GM18858 (cell line): ENCODE measurements at regions not wholly inside any gene's neighbourhood (a gene's known extent, or its start where the extent isn't known, plus 50 kb on each side); places are given as distances from the start of the nearest gene placed in this dataset.
"Not testable (repeated sequence)": the region's sequence is repeated elsewhere in the genome, so short reads cannot be mapped to it uniquely, and the experiment has no call there.

Experiments
- ATAC-seq: cut with Tn5 transposase; IDR thresholded peaks from one replicate; pipeline ENCODE4 v1.9.1; 2021; ENCODE audit not compliant: unreplicated experiment

- no peak for ATAC-seq
Measured at GRCh38 chr3:77707281-77707680, 667.4 kb downstream of the ROBO2 start.

DNA sequence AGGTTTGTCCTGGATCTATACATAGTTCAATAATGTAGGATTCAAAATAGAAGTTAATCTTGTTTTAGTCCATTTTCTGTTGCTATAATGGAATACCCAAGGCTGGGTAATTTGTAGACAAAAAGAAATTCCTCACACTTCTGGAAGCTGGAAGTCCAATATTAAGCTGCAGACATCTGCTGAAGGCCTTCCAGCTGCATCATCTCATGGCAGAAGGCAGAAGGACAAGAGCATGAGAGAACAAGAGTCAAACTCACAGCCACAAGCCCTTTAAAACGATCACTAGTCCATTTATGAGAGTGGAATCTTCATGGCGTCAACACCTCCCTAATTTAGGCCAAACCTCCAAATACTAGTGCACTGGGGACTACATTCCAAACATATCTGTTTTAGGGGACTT, 669.3 kb downstream of the ROBO2 start:
- no peak for ATAC-seq

- no peak for ATAC-seq
Measured at GRCh38 chr3:77718311-77718710, 678.4 kb downstream of the ROBO2 start.

DNA sequence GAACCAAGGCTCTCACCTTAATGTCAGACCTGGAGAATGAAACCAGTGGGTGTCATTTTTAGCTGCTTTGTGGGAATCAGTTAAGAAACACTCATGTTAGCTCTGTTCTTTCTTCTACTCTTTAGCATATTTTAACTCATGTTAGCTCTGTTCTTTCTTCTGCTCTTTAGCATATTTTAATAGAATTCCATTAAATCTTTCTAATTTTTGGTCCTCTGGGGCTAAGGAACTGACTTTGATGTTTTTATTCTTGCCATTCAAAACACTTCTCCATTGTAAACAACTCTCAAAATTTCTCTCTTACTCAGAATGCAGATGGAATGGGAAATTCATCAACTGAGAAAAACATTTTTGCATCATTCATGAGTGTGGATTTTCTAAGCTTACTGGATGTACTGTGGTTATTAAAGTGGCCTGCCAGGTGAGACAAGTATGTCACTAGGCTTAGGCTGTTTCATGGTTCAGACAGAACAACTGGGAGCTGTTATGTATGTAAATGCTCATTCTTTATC, 680.6 kb downstream of the ROBO2 start:
- no peak for ATAC-seq

DNA sequence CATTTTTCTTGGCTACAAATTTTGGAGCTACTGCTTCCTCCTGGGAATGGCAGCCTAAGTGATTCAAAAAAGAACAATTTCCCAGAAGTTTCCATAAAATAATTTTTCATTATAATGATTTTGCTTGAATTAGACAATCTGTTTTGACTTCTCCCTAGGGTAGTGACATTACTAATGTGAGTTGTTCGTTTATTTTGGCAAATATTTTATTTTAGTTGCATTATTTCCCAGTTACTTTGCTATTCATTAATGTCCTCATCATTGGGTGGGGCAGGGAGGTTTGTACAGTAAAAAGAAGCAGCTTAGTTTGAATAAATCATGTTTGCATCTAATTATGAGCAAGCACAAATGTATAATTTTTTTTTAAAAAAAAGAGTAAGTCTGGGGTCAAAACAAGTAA, 686.6 kb downstream of the ROBO2 start:
- ATAC-seq, result no peak

DNA sequence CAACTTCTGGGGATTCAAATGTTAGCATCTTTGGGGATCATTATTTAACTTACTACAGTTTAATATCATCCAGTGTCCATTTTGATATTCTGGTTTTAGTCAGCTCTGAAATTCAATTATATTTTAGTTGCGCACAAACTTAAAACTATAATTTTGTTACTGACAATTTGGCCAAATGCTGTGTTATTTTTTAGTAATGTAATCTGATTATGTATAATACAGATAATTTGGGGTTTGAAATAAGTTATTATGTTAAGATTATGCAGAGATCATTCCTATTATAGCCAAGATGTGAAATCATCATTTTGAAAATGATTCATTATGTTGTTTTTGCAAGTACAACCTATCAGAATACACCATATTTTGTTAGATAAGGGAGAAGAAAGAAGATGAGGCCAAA, 706.1 kb downstream of the ROBO2 start:
- ATAC-seq, result no peak

- no peak for ATAC-seq
Measured at GRCh38 chr3:77746892-77747291, 707.0 kb downstream of the ROBO2 start.

DNA sequence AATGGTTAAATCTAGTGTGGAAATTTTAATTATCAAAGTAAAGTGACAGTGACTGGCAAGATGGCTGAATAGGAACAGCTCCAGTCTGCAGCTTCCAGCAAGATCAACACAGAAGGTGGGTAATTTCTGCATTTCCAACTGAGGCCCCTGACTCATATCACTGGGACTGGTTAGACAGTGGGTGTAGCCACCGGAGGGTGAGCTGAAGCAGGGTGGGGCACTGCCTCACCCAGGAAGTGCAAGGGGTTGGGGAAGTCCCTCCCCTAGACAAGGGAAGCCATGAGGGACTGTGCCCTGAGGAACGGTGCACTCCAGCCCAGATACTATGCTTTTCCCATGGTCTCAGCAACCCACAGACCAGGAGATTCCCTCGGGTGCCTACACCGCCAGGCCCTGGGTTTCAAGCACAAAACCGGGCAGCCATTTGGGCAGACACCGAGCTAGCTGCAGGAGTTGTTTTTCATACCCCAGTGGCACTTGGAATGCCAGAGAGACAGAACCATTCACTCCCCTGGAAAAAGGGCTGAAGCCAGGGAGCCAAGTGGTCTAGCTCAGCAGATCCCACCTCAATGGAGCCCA, 716.6 kb downstream of the ROBO2 start:
- not testable (repeated sequence) for ATAC-seq

DNA sequence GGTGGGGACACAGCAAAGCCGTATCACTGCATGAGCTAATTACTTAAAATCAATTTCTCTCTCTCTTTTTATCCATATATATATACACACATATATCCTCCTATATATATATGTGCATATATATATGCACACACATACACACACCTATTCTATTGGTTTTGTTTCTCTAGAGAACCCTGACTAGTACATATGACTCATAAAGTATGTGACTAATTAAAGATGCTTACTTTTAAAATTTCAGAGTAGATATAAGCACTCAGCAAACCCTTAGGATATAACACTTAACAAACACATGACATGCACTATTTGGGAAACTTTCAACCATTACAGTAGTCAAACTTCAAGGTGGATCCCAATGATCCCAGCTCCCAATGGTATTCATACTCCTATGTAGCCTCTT, 732.6 kb downstream of the ROBO2 start:
- ATAC-seq, result no peak

GRCh38 chr3:77773084-77773483, 733.2 kb downstream of the ROBO2 start:
- no peak for ATAC-seq

GRCh38 chr3:77780278-77780996, 740.5 kb downstream of the ROBO2 start:
- ATAC-seq, result no peak

- ATAC-seq, result no peak
Measured at GRCh38 chr3:77786216-77786615, 746.3 kb downstream of the ROBO2 start.

- no peak for ATAC-seq
Measured at GRCh38 chr3:77795013-77795412, 755.1 kb downstream of the ROBO2 start.

DNA sequence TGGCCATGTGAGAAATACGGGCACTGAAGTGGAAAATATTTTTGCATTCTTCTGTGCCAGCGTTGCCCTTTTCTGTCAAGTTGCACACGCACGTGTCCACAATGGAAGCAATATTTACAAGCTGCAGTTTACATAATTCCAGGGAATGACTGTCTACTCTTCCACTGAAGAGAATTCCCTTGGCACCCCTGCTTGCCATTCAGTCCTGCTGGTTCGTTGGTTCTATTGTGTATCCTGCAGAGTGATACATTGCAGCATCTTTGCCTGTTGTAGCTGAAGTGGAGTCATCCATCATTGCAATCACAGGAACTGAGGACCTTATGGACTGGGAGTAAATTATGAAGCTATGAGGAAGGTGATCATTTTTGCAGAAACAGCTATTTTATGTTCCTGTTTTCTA, 759.4 kb downstream of the ROBO2 start:
- ATAC-seq, result no peak

DNA sequence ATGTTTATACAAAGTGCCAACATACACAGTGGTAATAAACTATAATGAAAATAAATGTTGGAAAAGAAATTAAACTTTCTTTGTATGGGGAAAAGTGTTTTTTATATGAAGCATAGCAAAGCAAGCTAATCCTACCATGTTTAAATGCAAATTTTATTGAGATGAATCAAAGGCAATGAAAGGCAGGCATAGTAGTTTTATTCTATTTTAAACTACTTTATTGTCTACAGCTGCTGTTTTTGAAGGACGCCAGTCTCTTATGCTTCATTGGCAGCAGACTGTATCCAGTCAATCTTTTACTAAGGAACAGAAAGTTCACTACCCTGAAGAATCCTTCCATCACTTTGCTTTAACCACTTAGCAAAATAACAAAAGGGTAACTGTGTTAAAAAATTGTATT, 761.0 kb downstream of the ROBO2 start:
- ATAC-seq, result no peak

GRCh38 chr3:77807312-77807711, 767.4 kb downstream of the ROBO2 start:
- no peak for ATAC-seq

DNA sequence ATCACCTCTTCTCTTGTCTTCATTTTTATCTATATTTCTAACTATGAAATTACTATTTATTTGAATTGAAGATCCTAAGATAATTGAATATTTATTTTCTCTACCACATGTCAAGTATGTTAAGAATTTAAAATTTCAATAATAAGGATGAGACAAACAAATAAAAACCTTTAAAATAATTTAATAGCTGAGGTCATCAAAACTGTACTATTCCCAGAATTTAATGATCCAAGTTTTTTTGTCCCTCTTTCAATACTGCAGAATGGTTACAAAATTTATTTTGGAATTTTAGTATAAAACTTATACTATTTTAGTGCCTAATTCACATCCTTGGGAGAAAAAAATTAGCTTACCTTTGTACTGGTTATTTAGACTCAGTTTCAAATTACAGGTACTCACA, 774.9 kb downstream of the ROBO2 start:
- ATAC-seq, result no peak

GRCh38 chr3:77815467-77815866, 775.6 kb downstream of the ROBO2 start:
- ATAC-seq, result no peak

GRCh38 chr3:77816366-77816765, 776.5 kb downstream of the ROBO2 start:
- ATAC-seq, result no peak

GRCh38 chr3:77825001-77825827, 785.3 kb downstream of the ROBO2 start:
- no peak for ATAC-seq

- no peak for ATAC-seq
Measured at GRCh38 chr3:77835921-77836320, 796.0 kb downstream of the ROBO2 start.

GRCh38 chr3:77837456-77838025, 797.6 kb downstream of the ROBO2 start:
- no peak for ATAC-seq
